Left colon (tissue), 2 donors: ENCODE measurements at regions not wholly inside any gene's neighbourhood (a gene's known extent, or its start where the extent isn't known, plus 50 kb on each side); places are given as distances from the start of the nearest gene placed in this dataset.

Experiments
- ATAC-seq: fragments of 200-7000 bp; cut with Tn5 transposase; one replicate; pipeline ENCODE4 v1.9.1; 2020; ENCODE audit warnings: mild to moderate bottlenecking, moderate library complexity
- DNase-seq, 2 donors: peaks; one replicate each; pipeline ENCODE4 v3.0.0-alpha.2; 2020
- intact Hi-C, 2 donors: fragments of 100-400 bp; cut with DNase I in 1 of 2; cut with micrococcal nuclease in 1 of 2; formaldehyde crosslinking; loops; one replicate each; pipeline versions ENCODE4 v1.11.2 to v1.14.0; 2022; cut with DNase I, micrococcal nuclease
- donor health status: DM: no; HTN: no; CAD: no.
- donor health status: DM: yes; HTN: yes; CAD: no.

DNA sequence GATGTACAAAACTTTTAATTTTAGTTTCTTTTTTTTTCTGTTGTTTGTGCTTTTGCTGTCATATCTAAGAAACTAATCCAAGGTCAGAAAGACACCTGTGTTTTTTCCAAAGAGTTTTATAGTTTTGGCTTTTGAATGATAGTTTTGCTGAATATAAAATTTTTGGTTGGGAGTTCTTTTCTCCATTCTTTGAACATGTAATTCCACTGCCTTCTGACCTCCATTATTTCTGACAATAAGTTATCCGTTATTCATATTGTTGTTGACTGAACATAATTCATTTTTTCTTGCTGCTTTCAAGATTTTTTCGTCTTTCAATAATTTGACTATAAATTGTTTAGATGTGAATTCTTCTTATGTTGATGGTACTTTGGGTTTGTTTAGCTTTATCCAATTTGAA is 82.2 kb upstream of the SLC24A2 start:
- intact Hi-C loops: no loop called here

DNA sequence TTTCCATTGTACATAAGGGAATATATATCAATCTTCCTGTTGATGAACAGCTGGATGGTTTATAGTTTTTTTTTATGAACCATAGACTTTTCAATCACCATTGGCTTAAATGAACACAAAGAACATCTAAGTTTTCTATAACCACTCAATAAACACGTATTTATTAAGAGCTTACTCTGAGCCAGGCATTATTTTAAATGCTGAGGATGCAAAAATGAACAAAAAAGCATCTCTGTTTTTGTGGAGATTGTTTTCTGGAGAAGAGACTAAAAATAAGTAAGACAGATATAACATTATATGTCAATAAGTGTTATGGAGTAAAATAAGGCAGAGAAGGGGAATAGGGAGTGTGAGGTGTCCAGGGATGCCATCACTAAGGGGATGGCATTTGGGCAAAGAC is 52.1 kb upstream of the SLC24A2 start:
- ATAC-seq: no peak
- no peak for DNase-seq
- intact Hi-C loops: no loop called here

More for the DNA sequence above, 82.2 kb upstream of the SLC24A2 start:
- no peak for DNase-seq
- no peak for ATAC-seq
